Posterior cingulate gyrus (tissue), 11 donors: ENCODE measurements at regions not wholly inside any gene's neighbourhood (a gene's known extent, or its start where the extent isn't known, plus 50 kb on each side); places are given as distances from the start of the nearest gene placed in this dataset.

Experiments used
- DNase-seq, 10 donors: peaks; one replicate each; pipeline versions ENCODE4 v3.0.0 to v3.0.0-alpha.2; 2020 to 2021; ENCODE audit warnings: mixed read lengths in 3 of 10
- intact Hi-C: fragments of 100-400 bp; cut with DNase I; formaldehyde crosslinking; loops from one replicate; pipeline ENCODE4 v1.15.1; 2023

DNA sequence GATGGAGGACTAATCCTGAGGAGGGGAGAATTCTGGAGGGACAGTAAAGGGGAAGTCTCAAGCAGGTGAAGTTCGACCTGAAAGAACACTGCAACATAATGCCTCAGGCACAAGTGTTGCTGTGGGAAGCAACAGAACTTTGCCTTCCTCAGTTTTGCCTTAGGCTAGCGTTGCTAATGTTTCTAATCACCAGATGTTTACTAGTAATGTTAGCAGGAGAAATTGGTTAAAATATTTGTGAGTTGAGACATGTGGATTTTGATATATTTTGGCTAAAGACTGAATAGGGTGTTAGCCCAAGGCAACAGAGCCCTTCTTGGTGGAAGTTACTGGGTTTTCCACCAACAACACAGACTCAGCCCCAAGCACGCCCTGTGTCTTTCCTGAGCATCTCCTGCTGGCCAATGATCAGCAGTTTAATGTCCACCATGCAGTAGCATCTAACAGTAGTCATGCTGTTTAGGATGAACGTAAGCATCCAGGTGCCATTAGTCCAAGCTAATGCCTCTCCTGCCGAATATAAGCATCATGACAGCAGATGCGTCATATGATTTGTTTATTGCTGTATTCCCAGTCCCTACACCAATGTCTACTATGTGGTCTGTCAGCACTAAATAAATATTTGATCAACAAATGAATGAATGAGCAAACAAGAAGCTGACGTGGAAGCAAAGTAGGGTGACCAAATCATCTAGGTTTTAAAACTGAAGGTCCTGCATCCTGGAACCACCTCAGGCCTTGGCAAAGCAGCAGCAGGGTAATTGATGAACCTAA, 511.9 kb upstream of the HTR2A start:
- intact Hi-C loops, result no loop called here
- no peak for DNase-seq

DNA sequence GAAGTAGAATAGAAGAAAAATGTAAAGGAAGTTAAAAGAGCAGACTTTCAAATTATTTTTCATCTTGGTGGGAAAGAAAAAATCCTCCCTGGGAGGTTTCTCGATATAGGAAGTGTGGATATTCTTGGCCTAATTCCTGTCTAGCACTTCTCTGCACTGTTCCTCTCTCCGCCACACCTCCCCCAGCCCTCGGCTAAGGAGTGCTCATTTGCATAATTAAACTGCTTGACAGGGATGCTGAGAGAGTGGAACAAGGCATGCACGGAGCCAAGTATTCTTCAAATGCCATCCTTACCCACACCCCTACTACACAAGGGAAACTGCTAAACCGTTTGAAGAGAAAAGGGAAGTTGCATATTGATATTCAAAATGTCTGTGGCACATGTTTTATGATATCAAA, 511.0 kb upstream of the HTR2A start:
- DNase-seq, result no peak
- intact Hi-C loops, result no loop called here

DNA sequence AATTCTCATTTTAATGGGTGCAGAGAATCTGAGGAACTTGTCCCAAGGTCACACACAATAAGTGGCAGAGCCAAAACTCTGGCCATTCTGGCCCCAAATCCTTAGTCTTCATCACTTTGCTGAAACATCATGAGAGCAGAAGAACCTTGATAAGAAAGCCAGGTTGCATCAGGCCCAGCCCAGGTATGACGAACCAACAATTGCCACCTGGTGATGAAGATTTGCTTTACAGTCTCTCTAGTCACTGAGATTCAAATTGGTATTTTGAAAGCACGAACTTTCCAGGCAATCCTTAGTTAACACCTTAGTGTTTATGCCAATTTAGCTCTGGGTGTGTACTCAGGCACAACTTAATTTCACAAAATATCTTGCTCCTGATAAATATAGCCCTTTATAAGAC, 502.7 kb upstream of the HTR2A start:
- intact Hi-C loops, result no loop called here
- DNase-seq, result no peak

DNA sequence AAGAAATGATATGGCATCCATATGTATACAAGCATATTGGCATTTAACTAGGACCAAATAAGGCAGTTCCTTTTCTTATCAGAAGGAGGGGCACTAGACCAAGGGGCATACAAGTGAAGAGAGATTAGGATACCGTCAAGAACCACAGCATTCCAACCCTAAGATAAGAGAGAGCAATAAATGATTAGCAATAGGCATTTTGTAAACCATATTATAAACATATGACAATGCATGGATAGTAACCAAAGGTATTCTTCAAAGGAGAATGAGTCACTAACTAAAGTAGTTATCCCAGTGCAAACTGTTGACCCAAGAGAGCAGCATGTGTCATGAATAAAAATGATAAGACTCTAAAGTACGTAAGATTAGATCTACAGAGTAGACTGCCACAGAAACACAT, 500.9 kb upstream of the HTR2A start:
- no peak for DNase-seq
- intact Hi-C loops, result no loop called here

DNA sequence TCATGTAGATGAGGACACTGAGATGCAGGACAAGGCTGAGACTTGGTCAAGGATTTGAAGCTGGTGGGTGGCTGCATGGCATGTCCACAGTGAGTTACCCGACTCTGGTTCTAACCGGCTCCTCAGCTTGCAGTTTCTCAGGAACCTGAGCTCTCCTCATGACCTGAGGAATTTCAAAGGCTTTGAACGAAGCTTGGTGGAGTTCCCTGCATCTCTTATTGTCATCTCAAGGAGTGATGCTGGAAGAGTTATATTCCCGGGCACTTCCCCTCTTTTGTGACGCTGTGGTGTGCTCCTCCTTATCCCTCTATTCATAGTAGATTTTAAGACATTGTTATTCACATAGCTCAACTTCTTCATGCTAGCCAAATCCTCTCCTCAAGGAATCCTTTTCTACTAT, 500.1 kb upstream of the HTR2A start:
- intact Hi-C loops, result no loop called here
- no peak for DNase-seq

DNA sequence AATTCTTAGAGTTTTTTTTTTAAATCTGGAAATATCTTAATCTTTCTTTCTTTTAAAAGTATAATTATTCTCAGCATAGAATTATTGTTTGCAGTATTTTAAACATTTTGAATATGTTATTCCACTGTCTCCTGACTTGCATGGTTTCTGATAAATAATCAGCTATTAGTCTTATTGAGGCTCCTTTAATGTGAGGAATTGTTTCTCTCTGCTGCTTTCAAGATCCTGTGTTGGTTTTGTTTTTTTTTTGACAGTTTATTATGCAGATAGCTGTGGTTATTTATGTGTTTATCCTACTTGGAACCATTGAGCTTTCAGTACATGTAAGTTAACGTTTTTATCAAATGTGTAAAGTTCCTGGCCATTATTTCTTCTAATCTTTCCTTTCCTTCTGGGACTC, 477.9 kb upstream of the HTR2A start:
- DNase-seq, result no peak
- intact Hi-C loops, result no loop called here

DNA sequence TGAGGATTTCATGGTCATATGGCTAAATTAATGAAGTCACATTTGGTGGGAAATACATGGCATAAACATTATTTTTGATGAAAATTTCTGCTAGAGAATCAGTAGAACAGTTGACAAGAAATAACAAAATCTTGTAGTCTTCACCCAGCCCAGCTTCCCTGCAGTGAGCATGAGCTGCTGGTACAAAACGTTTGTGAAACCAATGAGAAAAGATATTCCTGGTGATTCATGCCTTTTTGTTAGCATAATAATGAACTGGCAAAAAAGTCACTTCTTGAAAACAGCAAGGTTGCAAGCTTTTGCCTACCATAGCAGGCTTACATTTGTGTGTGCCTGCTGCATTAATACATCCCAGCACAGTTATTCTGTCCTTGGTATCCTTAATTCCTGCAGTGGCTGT, 475.9 kb upstream of the HTR2A start:
- intact Hi-C loops, result no loop called here
- no peak for DNase-seq

DNA sequence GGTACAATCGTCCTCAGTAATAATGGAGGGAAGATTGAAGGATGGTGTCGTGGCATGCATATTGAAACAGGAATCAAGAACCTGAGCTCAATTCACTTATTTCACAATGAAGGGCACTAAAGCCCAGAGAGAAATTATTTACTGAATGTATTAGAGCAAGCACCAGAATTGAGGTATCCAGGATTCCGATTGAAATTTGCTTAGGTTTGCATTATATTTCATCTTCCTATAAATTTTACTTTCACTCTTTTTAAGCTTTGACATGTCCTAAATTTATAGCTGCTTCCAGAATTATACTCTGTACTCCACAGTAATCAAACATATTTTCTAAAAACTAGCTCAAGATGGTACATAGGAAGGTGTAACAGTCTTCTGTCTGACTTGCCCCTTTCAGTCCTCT, 454.9 kb upstream of the HTR2A start:
- intact Hi-C loops, result no loop called here

DNA sequence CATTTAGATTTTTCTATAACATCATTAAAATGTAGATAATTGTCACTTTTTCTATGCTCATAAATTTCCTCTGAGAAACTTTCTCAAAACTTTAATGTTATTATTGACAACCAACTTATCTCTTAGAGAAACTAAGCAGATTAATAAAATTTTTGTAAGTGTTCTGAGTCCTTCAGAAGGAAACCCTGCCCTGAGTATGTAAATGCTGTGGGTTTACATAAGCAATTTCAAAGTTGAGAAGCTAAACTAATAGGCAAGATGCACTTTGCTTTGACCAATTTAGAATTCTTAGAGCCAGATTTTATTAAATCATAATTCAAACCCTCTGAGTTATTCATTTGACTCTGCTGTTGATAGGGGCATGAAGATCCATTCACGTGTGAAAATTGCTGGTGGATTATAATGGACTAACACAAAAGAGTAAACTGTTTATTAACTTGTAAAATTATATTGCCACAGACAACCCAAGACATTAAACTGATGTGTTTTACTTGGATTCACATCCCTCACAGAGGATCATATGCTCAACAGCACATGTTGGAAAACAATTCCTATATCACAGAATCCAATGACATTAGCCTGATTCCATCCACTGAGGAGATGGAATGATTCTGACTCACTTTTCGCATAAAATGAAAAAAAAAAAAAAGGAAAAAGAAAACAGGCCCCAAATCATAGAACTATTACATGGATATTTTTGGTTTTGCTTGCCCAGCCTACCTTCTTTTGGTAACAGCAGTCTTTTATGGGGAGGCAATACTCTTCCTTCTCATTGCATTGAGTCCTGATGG, 453.7 kb upstream of the HTR2A start:
- intact Hi-C loops, result no loop called here
- DNase-seq, result no peak

More for the DNA sequence above, 454.9 kb upstream of the HTR2A start:
- DNase-seq, result no peak

DNA sequence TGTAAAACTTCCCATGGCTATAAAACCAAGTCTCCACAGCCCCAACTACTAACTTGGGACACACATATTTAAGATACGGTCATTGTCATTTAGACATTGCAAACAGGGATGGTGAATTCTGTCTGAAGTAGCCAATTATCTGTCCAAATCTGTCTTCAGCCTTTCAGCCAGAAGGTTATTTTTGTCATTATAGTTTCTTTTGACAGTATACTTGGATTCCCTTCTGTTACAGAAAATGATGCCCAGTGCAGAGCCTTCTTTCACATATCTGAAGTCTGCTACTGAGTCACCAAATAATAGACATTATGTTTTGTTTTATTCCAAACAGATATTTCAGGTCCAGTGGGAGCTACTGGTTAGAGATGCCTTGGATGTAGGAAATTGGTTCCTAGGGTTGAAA, 452.4 kb upstream of the HTR2A start:
- DNase-seq, result no peak

DNA sequence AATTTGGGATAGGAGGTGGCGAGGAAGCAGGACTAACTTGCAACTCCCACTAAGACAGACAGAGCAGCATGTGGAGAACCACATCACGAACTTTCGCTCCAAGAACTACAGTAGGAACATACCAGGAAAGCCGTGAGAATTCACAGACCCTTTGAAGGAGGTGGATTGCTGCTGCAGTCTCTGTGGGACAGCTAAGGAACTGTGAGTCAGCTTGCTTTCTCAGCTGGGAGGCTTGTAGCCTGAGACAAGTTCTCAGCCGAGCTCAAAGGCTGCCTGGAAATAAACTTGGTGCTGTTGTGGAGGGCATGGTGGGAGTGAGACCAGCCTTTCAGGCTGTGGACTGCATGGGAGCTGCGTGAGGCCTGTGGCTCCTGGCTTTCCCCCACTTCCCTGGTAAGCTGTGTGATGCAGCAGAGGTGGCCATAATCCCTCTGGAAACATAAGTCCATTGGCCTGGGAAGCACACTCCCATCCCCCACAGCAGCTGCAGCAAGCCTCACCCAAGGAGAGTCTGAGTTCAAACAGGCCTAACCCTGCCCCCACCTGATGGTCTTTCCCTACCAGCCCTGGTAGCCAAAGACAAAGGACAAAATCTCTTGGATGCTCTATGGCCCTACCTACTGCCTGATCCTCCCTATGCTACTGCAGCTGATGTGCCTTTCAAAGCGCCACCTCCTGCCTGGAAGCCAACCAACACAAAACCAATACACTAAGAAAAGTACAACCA, 441.1 kb upstream of the HTR2A start:
- intact Hi-C loops, result no loop called here
- peak in 3 of 10 donors; percentile 5 to 65 (median 32) for DNase-seq

More for the DNA sequence above, 452.4 kb upstream of the HTR2A start:
- intact Hi-C loops, result no loop called here

DNA sequence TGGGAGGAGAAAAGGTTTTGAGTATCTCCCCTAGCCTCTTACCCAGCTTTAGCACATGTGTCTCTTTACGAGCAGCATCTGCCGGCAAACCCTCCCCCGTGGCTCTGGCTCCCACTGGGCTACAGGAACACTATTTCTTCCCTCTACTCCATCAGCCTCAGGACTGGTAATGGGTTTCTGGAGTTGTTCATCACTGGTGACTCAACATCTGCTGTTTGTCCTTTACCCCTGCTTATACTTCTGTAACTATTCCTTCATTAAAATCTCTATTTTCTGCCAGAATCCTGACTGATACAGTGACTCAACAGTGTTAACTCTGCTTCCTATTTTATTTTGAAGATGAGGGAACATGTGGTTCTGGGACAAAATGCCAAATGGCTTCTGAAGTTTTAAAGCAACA, 437.3 kb upstream of the HTR2A start:
- intact Hi-C loops, result no loop called here
- peak in 6 of 10 donors; percentile 3 to 89 (median 56) for DNase-seq

DNA sequence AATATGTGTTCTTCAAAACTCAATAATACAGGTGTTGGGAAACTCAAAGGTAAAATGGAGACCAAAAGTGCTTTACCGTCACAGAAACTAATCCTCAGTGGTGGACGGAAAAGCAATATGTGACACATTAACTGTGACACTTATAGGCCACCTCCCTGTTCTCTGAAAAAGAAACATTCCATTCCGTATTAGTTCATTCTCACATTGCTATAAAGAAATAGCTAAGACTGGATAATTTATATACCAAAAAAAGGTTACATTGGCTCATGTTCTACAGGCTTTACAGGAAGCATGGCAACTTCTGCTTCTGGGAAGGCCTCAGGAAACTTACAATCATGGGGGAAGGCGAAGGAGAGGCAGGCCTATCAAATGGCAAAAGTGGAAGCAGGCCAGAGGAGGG, 435.3 kb upstream of the HTR2A start:
- intact Hi-C loops, result no loop called here

DNA sequence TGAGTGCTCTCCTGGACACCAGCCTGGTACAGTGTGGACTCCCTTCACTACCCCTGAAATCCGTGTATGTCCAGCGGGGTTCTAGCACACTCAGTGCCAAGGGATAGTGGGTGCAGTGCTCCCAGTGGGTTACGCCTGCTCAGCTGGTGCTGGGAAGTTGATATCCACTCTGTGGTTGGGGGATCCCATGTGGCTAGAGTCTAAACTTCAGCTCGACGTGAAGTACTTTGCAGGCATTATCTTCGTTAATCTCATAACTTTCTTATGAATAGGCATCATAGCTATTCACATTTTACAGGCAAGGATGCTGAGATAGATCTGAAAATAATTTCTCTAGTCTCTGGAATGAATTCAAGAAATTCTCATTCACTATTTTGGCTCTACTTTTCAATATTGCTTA, 433.2 kb upstream of the HTR2A start:
- DNase-seq, result no peak
- intact Hi-C loops, result no loop called here

More for the DNA sequence above, 435.3 kb upstream of the HTR2A start:
- DNase-seq, result no peak

DNA sequence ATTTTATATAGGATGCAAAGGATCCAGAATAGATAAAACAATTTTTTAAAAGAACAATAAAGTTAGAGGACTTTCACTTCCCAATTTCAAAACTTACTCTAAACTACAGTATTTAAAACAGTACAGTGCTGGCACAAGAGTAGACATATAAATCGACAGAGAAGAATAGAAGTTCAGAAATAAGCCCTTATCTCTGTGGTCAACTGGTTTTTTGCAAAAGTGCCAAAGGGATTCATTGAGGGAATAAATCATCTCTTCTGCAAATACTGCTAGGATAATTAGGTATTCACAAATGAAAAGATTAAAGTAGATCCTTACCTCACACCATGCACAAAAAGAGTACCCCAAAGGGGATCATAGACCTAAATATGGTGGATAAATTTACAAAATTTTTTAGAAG, 431.0 kb upstream of the HTR2A start:
- intact Hi-C loops, result no loop called here
- no peak for DNase-seq

DNA sequence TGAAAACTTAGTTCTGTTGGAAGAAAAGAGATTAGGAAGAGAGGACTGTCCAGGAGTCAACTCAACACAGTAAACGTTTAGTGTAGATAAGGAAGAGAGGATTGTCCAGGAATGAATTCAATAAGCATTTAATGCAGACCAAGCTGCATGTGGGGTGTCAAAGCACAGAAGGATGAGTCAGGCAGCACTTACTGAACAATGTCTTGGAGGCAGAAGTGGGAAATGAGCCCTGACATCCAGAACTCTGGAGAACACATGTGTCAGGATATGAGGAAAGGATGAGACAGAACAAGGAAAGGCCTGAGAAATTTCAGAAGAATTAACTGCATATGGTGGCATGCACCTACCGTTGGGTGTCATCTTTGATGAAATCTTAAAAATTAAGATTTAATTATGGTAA, 429.2 kb upstream of the HTR2A start:
- DNase-seq, result no peak
- intact Hi-C loops, result no loop called here

DNA sequence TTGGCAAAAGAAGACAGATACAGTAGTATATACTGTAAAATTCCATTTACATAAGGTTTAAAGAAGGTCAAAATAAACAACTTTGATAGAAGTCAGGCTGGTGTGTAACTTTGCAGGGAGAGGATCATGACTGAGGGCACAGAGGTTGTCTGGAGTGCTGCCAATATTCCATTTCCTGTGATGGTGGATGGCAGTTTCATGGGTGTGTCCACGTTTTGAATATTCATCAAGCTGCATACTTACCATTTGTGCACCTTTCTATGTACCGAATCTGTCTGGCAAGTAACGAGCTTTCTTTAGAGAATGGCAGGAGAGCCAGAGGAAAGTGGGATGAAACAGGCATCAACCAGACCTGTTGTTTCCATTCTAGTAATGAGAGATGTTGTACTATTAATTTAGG, 420.5 kb upstream of the HTR2A start:
- intact Hi-C loops, result no loop called here
- DNase-seq, result no peak

DNA sequence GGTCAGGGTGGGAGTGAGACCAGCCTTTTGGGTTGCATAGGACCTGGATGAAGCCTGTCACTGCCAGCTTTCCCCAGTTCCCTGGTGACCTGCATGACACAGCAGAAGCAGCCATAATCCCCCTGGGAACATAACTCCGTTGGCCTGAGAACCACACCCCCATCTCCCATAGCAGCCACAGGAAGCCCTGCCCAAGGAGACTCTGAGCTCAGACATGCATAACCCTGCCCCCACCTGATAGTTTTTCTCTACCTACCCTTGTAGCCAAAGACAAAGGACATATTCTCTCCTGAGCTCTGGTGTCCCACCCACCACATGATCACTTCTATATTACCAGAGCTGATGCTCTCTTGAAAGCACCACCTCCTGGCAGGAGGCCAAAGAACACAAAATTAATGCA, 413.5 kb upstream of the HTR2A start:
- intact Hi-C loops, result no loop called here

DNA sequence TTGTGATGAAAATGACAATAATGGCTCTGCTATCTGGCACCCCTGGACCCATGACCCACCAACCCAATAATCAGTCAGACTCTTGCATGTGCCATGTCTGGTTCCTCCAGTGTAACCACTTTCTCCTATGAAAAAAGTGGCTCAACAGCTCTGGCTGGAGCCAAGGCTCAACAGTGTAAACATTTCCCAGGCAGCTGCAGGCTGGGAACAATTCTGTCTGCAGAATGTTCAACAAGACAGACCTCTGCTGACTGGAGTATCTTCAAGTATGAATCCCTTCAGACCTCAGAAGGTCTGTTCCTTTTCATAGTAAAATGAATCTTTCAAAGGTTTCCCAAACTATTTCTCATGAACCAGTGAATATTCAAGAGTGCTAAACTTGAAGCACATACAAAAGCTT, 410.1 kb upstream of the HTR2A start:
- intact Hi-C loops, result no loop called here
- no peak for DNase-seq

More for the DNA sequence above, 413.5 kb upstream of the HTR2A start:
- DNase-seq, result no peak

DNA sequence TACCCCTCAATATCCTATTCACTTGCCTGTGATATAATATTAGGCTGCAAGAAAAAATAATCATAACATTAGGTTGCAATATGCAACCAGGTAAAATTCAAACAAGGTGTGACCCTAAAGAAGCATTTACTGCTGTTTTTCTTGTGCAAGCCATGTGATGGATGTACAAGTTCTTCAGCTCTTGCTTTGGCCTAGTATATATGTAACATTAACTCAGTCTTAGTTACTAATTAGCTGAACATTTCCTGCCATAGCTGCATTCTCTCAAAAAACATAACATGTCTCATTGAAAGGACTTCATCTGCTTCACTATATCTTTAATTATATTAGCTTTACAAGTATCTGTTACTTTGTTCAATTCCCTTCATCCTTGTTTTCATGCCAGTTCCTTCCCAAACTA, 406.8 kb upstream of the HTR2A start:
- no peak for DNase-seq
- intact Hi-C loops, result no loop called here

DNA sequence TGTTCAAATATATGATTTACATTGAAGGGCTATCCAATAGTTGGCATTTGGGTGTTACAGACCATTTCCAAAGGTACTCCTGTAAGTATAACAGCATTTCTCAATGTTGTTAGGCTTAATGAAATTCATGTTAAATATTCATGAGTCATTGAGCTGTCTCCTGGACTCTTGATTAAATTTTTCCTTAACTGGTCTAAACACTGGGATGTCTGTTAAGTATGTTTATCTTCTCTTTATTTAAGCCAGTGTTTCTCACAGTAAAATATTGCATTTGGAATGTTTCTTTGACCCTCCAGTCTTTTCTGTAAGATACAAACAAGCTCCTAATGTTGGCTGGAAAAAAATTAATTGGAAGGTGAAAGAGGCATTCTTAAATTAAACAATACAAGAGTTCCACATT, 402.5 kb upstream of the HTR2A start:
- no peak for DNase-seq
- intact Hi-C loops, result no loop called here
